HG03442 (cell line): ENCODE measurements at regions not wholly inside any gene's neighbourhood (a gene's known extent, or its start where the extent isn't known, plus 50 kb on each side); places are given as distances from the start of the nearest gene placed in this dataset.
"Not testable (repeated sequence)": the region's sequence is repeated elsewhere in the genome, so short reads cannot be mapped to it uniquely, and the experiment has no call there.

Source experiments
- ATAC-seq: cut with Tn5 transposase; IDR thresholded peaks from one replicate; pipeline ENCODE4 v1.9.1; 2021; ENCODE audit warnings: mild to moderate bottlenecking, moderate library complexity; ENCODE audit not compliant: unreplicated experiment

- no peak for ATAC-seq
Observed at GRCh38 chr1:184181044-184181443, 129.5 kb downstream of the TSEN15 start.

- no peak for ATAC-seq
Observed at GRCh38 chr1:184183919-184184318, 132.4 kb downstream of the TSEN15 start.

GRCh38 chr1:184184614-184185013 lies 133.1 kb downstream of the TSEN15 start:
- ATAC-seq: not testable (repeated sequence)

- no peak for ATAC-seq
Observed at GRCh38 chr1:184185347-184185746, 133.8 kb downstream of the TSEN15 start.

GRCh38 chr1:184186167-184186566 lies 134.6 kb downstream of the TSEN15 start:
- ATAC-seq: no peak

GRCh38 chr1:184187097-184187496 lies 135.6 kb downstream of the TSEN15 start:
- no peak for ATAC-seq

- no peak for ATAC-seq
Observed at GRCh38 chr1:184188037-184188436, 136.5 kb downstream of the TSEN15 start.

- no peak for ATAC-seq
Observed at GRCh38 chr1:184189361-184189760, 137.8 kb downstream of the TSEN15 start.

GRCh38 chr1:184190616-184191015 lies 139.1 kb downstream of the TSEN15 start:
- no peak for ATAC-seq

GRCh38 chr1:184191181-184191621 lies 139.7 kb downstream of the TSEN15 start:
- ATAC-seq: no peak

- no peak for ATAC-seq
Observed at GRCh38 chr1:184192796-184193195, 141.3 kb downstream of the TSEN15 start.

GRCh38 chr1:184193451-184193850 lies 141.9 kb downstream of the TSEN15 start:
- no peak for ATAC-seq

- no peak for ATAC-seq
Observed at GRCh38 chr1:184194236-184194635, 142.7 kb downstream of the TSEN15 start.

GRCh38 chr1:184195722-184196121 lies 144.2 kb downstream of the TSEN15 start:
- not testable (repeated sequence) for ATAC-seq

- no peak for ATAC-seq
Observed at GRCh38 chr1:184197831-184198230, 146.3 kb downstream of the TSEN15 start.

- no peak for ATAC-seq
Observed at GRCh38 chr1:184199036-184199435, 147.5 kb downstream of the TSEN15 start.

GRCh38 chr1:184199438-184200085 lies 148.0 kb downstream of the TSEN15 start:
- ATAC-seq: no peak

GRCh38 chr1:184208622-184209021 lies 157.1 kb downstream of the TSEN15 start:
- no peak for ATAC-seq

- ATAC-seq: no peak
Observed at GRCh38 chr1:184210031-184210430, 158.5 kb downstream of the TSEN15 start.

- no peak for ATAC-seq
Observed at GRCh38 chr1:184210862-184211261, 159.3 kb downstream of the TSEN15 start.

GRCh38 chr1:184212649-184213314 lies 161.3 kb downstream of the TSEN15 start:
- ATAC-seq: no peak

- no peak for ATAC-seq
Observed at GRCh38 chr1:184214128-184214527, 162.6 kb downstream of the TSEN15 start.
